ENCODE measurements at regions not wholly inside any gene's neighbourhood (a gene's known extent, or its start where the extent isn't known, plus 50 kb on each side); places are given as distances from the start of the nearest gene placed in this dataset.

GRCh38 chr1:55535724-55536544, 320.8 kb upstream of the USP24 start:
- no peaks in the 10 kb centered on the region for H3K27me3 ChIP-seq (replicated peaks; ENCODE audit: control insufficient read depth, insufficient read depth, low read length)
- peaks cover 17% of the 10 kb centered on the region for H3K4me1 ChIP-seq (ENCODE audit: control insufficient read depth, insufficient read depth, low read length)
- H3K9me3 ChIP-seq (ENCODE audit: control insufficient read depth, low read length): no peaks in the 10 kb centered on the region
- H3K9ac ChIP-seq (ENCODE audit: low read length): no peak overlapping the region
- no peak for DNase-seq (ENCODE audit: low read depth)
- H3K4me3 ChIP-seq (ENCODE audit: low read length): peak overlapping the region; percentile 18
- H3K36me3 ChIP-seq (ENCODE audit: control insufficient read depth, insufficient read depth, low read length, severe bottlenecking): no peaks in the 10 kb centered on the region

- DNase-seq (ENCODE audit: low read depth): no peak
- H3K4me3 ChIP-seq (ENCODE audit: low read length): no peak overlapping the region
- H3K4me1 ChIP-seq (ENCODE audit: control insufficient read depth, insufficient read depth, low read length): peaks cover 17% of the 10 kb centered on the region
- H3K9ac ChIP-seq (ENCODE audit: low read length): no peak overlapping the region
- no peaks in the 10 kb centered on the region for H3K36me3 ChIP-seq (ENCODE audit: control insufficient read depth, insufficient read depth, low read length, severe bottlenecking)
- H3K9me3 ChIP-seq (ENCODE audit: control insufficient read depth, low read length): no peaks in the 10 kb centered on the region
- no peaks in the 10 kb centered on the region for H3K27me3 ChIP-seq (replicated peaks; ENCODE audit: control insufficient read depth, insufficient read depth, low read length)
Measured at GRCh38 chr1:55534565-55535121, 319.5 kb upstream of the USP24 start.

- Histone ChIP-seq H3K4me1 (ENCODE audit: control insufficient read depth, insufficient read depth, low read length) (peaks cover 16% of the 10 kb centered on the region), H3K9me3 (ENCODE audit: control insufficient read depth, low read length) (no peaks in the 10 kb centered on the region), H3K9ac (ENCODE audit: low read length) (no peak overlapping the region), H3K27me3 (replicated peaks; ENCODE audit: control insufficient read depth, insufficient read depth, low read length) (no peaks in the 10 kb centered on the region), H3K36me3 (ENCODE audit: control insufficient read depth, insufficient read depth, low read length, severe bottlenecking) (no peaks in the 10 kb centered on the region), H3K4me3 (ENCODE audit: low read length) (no peak overlapping the region)
- DNase-seq (ENCODE audit: low read depth): no peak
Measured at GRCh38 chr1:55531644-55532043, 316.5 kb upstream of the USP24 start.

- no peak overlapping the region for H3K9ac ChIP-seq (ENCODE audit: low read length)
- no peaks in the 10 kb centered on the region for H3K9me3 ChIP-seq (ENCODE audit: control insufficient read depth, low read length)
- H3K4me3 ChIP-seq (ENCODE audit: low read length): no peak overlapping the region
- no peaks in the 10 kb centered on the region for H3K36me3 ChIP-seq (ENCODE audit: control insufficient read depth, insufficient read depth, low read length, severe bottlenecking)
- no peaks in the 10 kb centered on the region for H3K27me3 ChIP-seq (replicated peaks; ENCODE audit: control insufficient read depth, insufficient read depth, low read length)
- DNase-seq (ENCODE audit: low read depth): no peak
- H3K4me1 ChIP-seq (ENCODE audit: control insufficient read depth, insufficient read depth, low read length): peaks cover 12% of the 10 kb centered on the region
Measured at GRCh38 chr1:55530749-55531478, 315.8 kb upstream of the USP24 start.

- H3K27me3 ChIP-seq (replicated peaks; ENCODE audit: control insufficient read depth, insufficient read depth, low read length): no peaks in the 10 kb centered on the region
- no peak for DNase-seq (ENCODE audit: low read depth)
- no peak overlapping the region for H3K9ac ChIP-seq (ENCODE audit: low read length)
- H3K36me3 ChIP-seq (ENCODE audit: control insufficient read depth, insufficient read depth, low read length, severe bottlenecking): no peaks in the 10 kb centered on the region
- no peak overlapping the region for H3K4me3 ChIP-seq (ENCODE audit: low read length)
- no peaks in the 10 kb centered on the region for H3K9me3 ChIP-seq (ENCODE audit: control insufficient read depth, low read length)
- H3K4me1 ChIP-seq (ENCODE audit: control insufficient read depth, insufficient read depth, low read length): peaks cover 12% of the 10 kb centered on the region
Measured at GRCh38 chr1:55529017-55529416, 313.9 kb upstream of the USP24 start.

- Histone ChIP-seq H3K4me1 (ENCODE audit: control insufficient read depth, insufficient read depth, low read length) (peaks cover 12% of the 10 kb centered on the region), H3K9me3 (ENCODE audit: control insufficient read depth, low read length) (no peaks in the 10 kb centered on the region), H3K4me3 (ENCODE audit: low read length) (no peak overlapping the region), H3K9ac (ENCODE audit: low read length) (no peak overlapping the region), H3K27me3 (replicated peaks; ENCODE audit: control insufficient read depth, insufficient read depth, low read length) (no peaks in the 10 kb centered on the region), H3K36me3 (ENCODE audit: control insufficient read depth, insufficient read depth, low read length, severe bottlenecking) (no peaks in the 10 kb centered on the region)
- DNase-seq (ENCODE audit: low read depth): no peak
Measured at GRCh38 chr1:55527831-55528230, 312.7 kb upstream of the USP24 start.

GRCh38 chr1:55526716-55527115, 311.6 kb upstream of the USP24 start:
- no peak overlapping the region for H3K9ac ChIP-seq (ENCODE audit: low read length)
- H3K9me3 ChIP-seq (ENCODE audit: control insufficient read depth, low read length): no peaks in the 10 kb centered on the region
- H3K4me3 ChIP-seq (ENCODE audit: low read length): no peak overlapping the region
- H3K4me1 ChIP-seq (ENCODE audit: control insufficient read depth, insufficient read depth, low read length): peaks cover 7% of the 10 kb centered on the region
- no peaks in the 10 kb centered on the region for H3K27me3 ChIP-seq (replicated peaks; ENCODE audit: control insufficient read depth, insufficient read depth, low read length)
- H3K36me3 ChIP-seq (ENCODE audit: control insufficient read depth, insufficient read depth, low read length, severe bottlenecking): no peaks in the 10 kb centered on the region
- DNase-seq (ENCODE audit: low read depth): no peak

- no peak overlapping the region for H3K4me3 ChIP-seq (ENCODE audit: low read length)
- no peaks in the 10 kb centered on the region for H3K27me3 ChIP-seq (replicated peaks; ENCODE audit: control insufficient read depth, insufficient read depth, low read length)
- no peaks in the 10 kb centered on the region for H3K9me3 ChIP-seq (ENCODE audit: control insufficient read depth, low read length)
- no peak overlapping the region for H3K9ac ChIP-seq (ENCODE audit: low read length)
- peaks cover 5% of the 10 kb centered on the region for H3K4me1 ChIP-seq (ENCODE audit: control insufficient read depth, insufficient read depth, low read length)
- no peaks in the 10 kb centered on the region for H3K36me3 ChIP-seq (ENCODE audit: control insufficient read depth, insufficient read depth, low read length, severe bottlenecking)
- DNase-seq (ENCODE audit: low read depth): no peak
Measured at GRCh38 chr1:55524006-55524405, 308.8 kb upstream of the USP24 start.

- Histone ChIP-seq H3K36me3 (ENCODE audit: control insufficient read depth, insufficient read depth, low read length, severe bottlenecking) (no peaks in the 10 kb centered on the region), H3K9me3 (ENCODE audit: control insufficient read depth, low read length) (no peaks in the 10 kb centered on the region), H3K27me3 (replicated peaks; ENCODE audit: control insufficient read depth, insufficient read depth, low read length) (no peaks in the 10 kb centered on the region), H3K4me1 (ENCODE audit: control insufficient read depth, insufficient read depth, low read length) (peaks cover 5% of the 10 kb centered on the region), H3K4me3 (ENCODE audit: low read length) (no peak overlapping the region), H3K9ac (ENCODE audit: low read length) (no peak overlapping the region)
- DNase-seq (ENCODE audit: low read depth): no peak
Measured at GRCh38 chr1:55522982-55523381, 307.8 kb upstream of the USP24 start.

- Histone ChIP-seq H3K27me3 (replicated peaks; ENCODE audit: control insufficient read depth, insufficient read depth, low read length) (no peaks in the 10 kb centered on the region), H3K36me3 (ENCODE audit: control insufficient read depth, insufficient read depth, low read length, severe bottlenecking) (no peaks in the 10 kb centered on the region), H3K9ac (ENCODE audit: low read length) (no peak overlapping the region), H3K4me1 (ENCODE audit: control insufficient read depth, insufficient read depth, low read length) (peaks cover 5% of the 10 kb centered on the region), H3K4me3 (ENCODE audit: low read length) (no peak overlapping the region), H3K9me3 (ENCODE audit: control insufficient read depth, low read length) (no peaks in the 10 kb centered on the region)
- DNase-seq (ENCODE audit: low read depth): no peak
Measured at GRCh38 chr1:55522353-55522903, 307.3 kb upstream of the USP24 start.

- Histone ChIP-seq H3K4me3 (ENCODE audit: low read length) (no peak overlapping the region), H3K27me3 (replicated peaks; ENCODE audit: control insufficient read depth, insufficient read depth, low read length) (no peaks in the 10 kb centered on the region), H3K9ac (ENCODE audit: low read length) (no peak overlapping the region), H3K36me3 (ENCODE audit: control insufficient read depth, insufficient read depth, low read length, severe bottlenecking) (no peaks in the 10 kb centered on the region), H3K4me1 (ENCODE audit: control insufficient read depth, insufficient read depth, low read length) (peaks cover 5% of the 10 kb centered on the region), H3K9me3 (ENCODE audit: control insufficient read depth, low read length) (no peaks in the 10 kb centered on the region)
- no peak for DNase-seq (ENCODE audit: low read depth)
Measured at GRCh38 chr1:55520861-55521260, 305.7 kb upstream of the USP24 start.
